ENCODE measurements at regions not wholly inside any gene's neighbourhood (a gene's known extent, or its start where the extent isn't known, plus 50 kb on each side); places are given as distances from the start of the nearest gene placed in this dataset.
"Not testable (repeated sequence)": the region's sequence is repeated elsewhere in the genome, so short reads cannot be mapped to it uniquely, and the experiment has no call there.

DNA sequence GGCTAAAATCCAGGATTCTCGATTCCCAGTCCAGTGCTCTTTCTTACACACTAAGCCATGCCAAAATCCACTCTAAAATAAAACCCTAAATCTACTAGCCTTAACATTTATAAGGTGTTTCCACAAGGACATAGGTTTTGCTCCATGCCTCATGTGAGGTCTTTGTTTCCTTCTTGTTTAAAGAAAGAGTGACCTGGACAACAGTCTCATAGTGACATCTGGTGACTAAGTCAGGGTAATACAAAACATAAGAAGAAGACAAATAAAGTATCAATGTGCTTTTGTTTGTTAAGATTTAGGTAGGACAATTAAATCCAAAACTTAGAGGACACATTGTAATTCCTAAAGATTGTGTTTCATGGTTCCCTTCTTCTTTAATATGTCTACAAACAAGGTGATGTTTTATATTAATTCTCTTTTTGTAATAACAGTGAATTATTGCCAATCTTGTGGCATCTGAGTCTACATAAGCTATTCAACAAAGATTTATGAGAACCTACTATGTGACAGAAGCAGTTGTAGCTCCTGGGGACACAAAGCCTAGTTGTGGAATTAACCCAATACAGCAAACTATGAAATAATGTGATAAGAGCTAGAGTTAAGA is 93.0 kb upstream of the TRIM77 start:
- not testable (repeated sequence) for H3K4me3 ChIP-seq, H3K27me3 ChIP-seq, H3K4me1 ChIP-seq, H3K36me3 ChIP-seq, DNase-seq, H3K27ac ChIP-seq, H3K9me3 ChIP-seq
- intact Hi-C loops (cut with DNase I) = loop anchor here (10.0 kb wide), 2 partner anchors 282 to 522 kb away; no protein-coding TSS in a partner anchor
- TF ChIP-seq, protein P1, sequence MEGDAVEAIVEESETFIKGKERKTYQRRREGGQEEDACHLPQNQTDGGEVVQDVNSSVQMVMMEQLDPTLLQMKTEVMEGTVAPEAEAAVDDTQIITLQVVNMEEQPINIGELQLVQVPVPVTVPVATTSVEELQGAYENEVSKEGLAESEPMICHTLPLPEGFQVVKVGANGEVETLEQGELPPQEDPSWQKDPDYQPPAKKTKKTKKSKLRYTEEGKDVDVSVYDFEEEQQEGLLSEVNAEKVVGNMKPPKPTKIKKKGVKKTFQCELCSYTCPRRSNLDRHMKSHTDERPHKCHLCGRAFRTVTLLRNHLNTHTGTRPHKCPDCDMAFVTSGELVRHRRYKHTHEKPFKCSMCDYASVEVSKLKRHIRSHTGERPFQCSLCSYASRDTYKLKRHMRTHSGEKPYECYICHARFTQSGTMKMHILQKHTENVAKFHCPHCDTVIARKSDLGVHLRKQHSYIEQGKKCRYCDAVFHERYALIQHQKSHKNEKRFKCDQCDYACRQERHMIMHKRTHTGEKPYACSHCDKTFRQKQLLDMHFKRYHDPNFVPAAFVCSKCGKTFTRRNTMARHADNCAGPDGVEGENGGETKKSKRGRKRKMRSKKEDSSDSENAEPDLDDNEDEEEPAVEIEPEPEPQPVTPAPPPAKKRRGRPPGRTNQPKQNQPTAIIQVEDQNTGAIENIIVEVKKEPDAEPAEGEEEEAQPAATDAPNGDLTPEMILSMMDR (IDR thresholded peaks at IDR 0.05) = peak in 3 of 4 experiments; percentile 21 to 31 (median 26)
- WGBS, 2 donors = 24 to 50% methylated on average over 1 of the region's 1 CpG

DNA sequence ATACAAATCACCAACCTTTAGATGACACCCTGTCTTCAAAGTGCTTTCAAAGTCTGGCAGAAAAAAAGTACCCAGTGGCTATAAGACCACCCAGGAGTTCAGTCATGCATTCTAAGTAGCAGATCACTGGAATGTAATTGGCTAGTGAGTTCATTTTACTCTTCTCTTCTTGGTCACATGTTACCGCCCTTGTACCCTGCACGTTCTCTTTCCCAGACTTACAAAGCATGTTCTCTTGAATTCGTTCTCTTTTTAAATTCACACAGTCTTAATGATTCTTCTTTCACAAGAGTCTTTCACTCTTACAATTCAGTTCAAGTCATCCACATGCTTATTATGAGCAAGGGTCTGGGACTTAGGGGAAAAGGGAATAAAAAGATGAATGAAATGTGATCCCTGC is 89.4 kb upstream of the TRIM77 start:
- H3K4me1 ChIP-seq; H3K36me3 ChIP-seq; DNase-seq; H3K27me3 ChIP-seq; H3K27ac ChIP-seq; H3K9me3 ChIP-seq; H3K4me3 ChIP-seq; intact Hi-C loops (cut with DNase I): not testable (repeated sequence)
- WGBS, 2 donors = 83 to 86% methylated on average over 3 of the region's 3 CpGs

DNA sequence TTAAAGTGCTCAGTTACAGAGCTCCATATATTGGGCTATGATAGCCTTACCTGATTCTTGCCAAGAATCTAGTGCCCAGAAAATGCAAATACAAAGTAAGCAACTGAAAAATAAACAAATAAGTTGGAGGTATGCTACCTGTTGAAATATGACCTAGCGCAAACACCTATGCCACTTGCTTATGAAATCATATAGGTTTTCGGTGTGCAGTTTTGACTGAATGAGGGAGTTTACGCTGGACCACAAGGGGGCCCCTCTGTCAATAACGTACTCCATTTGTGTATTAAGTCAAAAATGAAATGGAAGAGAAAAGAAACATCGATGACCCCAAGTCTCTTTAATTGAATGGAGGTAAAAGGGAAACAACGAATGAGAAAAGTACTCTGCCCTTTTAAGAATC is 84.9 kb upstream of the TRIM77 start:
- TF ChIP-seq POLR2AphosphoS5 (IDR thresholded peaks at IDR 0.05) (no peak), EP300 (IDR thresholded peaks at IDR 0.05) (no peak), POLR2A (IDR thresholded peaks at IDR 0.05) (no peak)
- TF ChIP-seq, protein P1 (IDR thresholded peaks at IDR 0.05) = no peak
- WGBS, 2 donors = 83 to 85% methylated on average over 6 of the region's 6 CpGs
- no peaks in the 10 kb centered on the region for H3K27me3 ChIP-seq
- DNase-seq = no peak
- no peak overlapping the region for H3K27ac ChIP-seq
- H3K4me3 ChIP-seq = no peak overlapping the region
- no peaks in the 10 kb centered on the region for H3K4me1 ChIP-seq
- intact Hi-C loops (cut with DNase I) = no loop called here
- no peaks in the 10 kb centered on the region for H3K36me3 ChIP-seq
- H3K9me3 ChIP-seq = no peaks in the 10 kb centered on the region

DNA sequence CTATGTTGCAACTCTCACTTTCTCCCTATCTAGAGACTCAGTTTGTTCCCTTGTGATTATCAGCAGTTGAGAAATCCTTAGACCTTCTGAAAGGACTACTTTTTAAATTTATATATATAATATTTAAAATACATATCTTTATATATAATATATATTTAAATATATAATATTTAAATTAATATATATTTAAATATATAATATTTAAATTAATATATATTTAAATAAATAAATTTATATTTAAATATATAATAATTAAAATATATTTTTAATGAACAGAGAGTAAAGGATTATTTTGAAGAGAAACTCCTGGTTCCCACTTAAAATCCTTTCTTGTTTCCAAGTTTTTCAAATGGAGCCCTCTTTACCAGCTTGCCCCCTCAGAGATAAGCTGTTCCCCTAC is 83.7 kb upstream of the TRIM77 start:
- TF ChIP-seq POLR2AphosphoS5 (IDR thresholded peaks at IDR 0.05) = no peak
- no peak for TF ChIP-seq EP300 (IDR thresholded peaks at IDR 0.05)
- TF ChIP-seq, protein P1 (IDR thresholded peaks at IDR 0.05) = no peak
- no peak for TF ChIP-seq POLR2A (IDR thresholded peaks at IDR 0.05)
- Histone ChIP-seq H3K4me1 (no peaks in the 10 kb centered on the region), H3K9me3 (no peaks in the 10 kb centered on the region), H3K27ac (no peak overlapping the region), H3K4me3 (no peak overlapping the region), H3K27me3 (no peaks in the 10 kb centered on the region), H3K36me3 (no peaks in the 10 kb centered on the region)
- intact Hi-C loops (cut with DNase I) = no loop called here
- DNase-seq = no peak

DNA sequence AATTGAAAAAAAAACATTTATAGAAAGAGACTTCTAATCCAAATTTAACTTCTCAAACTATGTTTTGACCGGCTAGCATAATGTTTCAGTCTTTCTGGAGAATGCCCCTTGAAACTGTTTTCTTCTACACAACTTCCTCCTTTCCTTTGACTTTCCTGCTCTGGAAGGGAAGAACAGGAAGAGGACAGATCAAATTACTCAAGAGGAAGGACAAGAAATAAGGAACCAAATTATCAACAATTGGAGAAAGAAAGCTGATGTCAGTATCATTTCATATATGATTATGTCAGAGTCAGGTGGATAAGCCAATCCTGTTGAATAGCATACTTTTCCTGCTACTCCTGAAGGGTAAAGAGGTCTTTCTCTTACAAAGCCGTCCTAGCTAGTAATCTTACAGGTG is 83.2 kb upstream of the TRIM77 start:
- H3K9me3 ChIP-seq; intact Hi-C loops (cut with DNase I); H3K4me1 ChIP-seq; DNase-seq; H3K27me3 ChIP-seq; H3K4me3 ChIP-seq; H3K36me3 ChIP-seq; H3K27ac ChIP-seq: not testable (repeated sequence)
- WGBS, 2 donors = 78 to 85% methylated on average over 2 of the region's 2 CpGs

DNA sequence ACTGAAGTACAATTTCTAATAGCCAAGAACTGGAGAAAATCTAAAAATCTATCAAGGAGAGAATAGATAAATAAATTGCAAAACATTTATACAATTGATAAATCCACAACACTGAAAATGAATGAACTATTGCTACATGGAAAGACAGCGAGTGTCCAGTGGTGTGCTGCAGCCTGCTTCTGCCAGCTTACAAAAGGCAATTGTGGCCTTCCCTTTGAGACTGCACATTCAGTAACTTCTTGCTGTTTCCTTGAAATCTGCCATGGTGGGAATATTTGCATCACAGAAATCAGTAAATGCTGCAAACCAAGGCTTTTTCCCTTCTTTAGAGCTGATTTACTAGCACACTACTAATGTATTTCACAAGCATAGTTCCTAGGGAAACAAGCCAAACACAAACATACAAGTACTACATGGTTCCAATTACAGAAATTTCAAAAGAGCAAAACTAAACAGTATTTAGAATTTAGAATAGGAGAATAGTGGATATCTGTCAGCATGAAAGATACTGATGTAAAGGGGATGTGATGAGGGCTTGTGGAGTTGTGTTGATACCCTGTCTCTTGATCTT is 76.9 kb upstream of the TRIM77 start:
- Histone ChIP-seq H3K27ac (no peak overlapping the region), H3K4me1 (no peaks in the 10 kb centered on the region)
- intact Hi-C loops (cut with DNase I) = no loop called here

DNA sequence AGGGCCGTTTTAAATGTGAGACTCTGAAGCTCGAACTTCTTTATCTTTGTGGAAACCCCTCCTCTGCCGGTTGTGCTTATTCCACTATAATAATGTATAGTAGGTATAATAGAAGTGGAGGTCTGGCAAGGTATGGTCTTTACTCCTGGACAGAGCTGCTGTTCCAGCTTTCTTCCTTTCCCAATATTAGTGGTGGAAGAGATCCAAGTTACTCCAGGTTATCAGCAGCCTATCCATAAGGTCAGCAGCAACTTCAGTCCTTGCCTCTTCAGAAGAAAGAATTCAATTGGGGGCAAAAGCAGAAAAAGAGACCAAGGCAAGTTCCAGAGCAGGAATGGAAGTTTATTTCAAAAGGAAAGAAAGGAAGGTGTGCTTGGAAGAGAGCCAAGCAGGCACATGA is 69.3 kb upstream of the TRIM77 start:
- H3K27ac ChIP-seq; DNase-seq; H3K4me1 ChIP-seq; H3K36me3 ChIP-seq; intact Hi-C loops (cut with DNase I); H3K9me3 ChIP-seq; H3K27me3 ChIP-seq; H3K4me3 ChIP-seq: not testable (repeated sequence)
- 70 to 77% methylated on average over 3 of the region's 3 CpGs for WGBS, 2 donors

More for the DNA sequence above, 76.9 kb upstream of the TRIM77 start:
- 80 to 89% methylated on average over 1 of the region's 1 CpG for WGBS, 2 donors
- TF ChIP-seq POLR2AphosphoS5 (IDR thresholded peaks at IDR 0.05) (no peak), POLR2A (IDR thresholded peaks at IDR 0.05) (no peak), EP300 (IDR thresholded peaks at IDR 0.05) (no peak)
- TF ChIP-seq, protein P1 (IDR thresholded peaks at IDR 0.05) = no peak
- Histone ChIP-seq H3K9me3 (no peaks in the 10 kb centered on the region), H3K36me3 (no peaks in the 10 kb centered on the region), H3K4me3 (no peak overlapping the region), H3K27me3 (no peaks in the 10 kb centered on the region)
- no peak for DNase-seq

DNA sequence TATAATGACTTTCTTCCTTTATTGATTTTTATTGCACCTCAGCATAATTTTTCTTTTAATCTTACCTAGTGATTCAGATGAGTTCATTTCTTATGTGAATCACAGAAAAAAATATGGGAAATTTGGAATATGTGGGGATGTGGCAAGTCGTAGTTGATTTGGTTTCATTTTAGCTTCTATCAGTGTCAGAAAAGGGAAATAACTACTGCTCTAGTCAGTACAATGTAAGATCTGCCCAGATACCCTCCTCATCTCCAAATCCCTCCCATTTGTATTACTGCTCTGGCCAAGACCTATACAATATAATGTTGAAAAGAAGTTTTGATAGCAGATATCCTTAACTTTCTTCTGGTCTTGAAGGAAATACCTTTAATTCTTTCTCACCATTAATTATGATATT is 61.9 kb upstream of the TRIM77 start:
- WGBS, 2 donors = 12 to 43% methylated on average over 1 of the region's 1 CpG
- H3K27me3 ChIP-seq; H3K36me3 ChIP-seq; H3K9me3 ChIP-seq; H3K4me3 ChIP-seq; H3K27ac ChIP-seq; DNase-seq; intact Hi-C loops (cut with DNase I); H3K4me1 ChIP-seq: not testable (repeated sequence)

DNA sequence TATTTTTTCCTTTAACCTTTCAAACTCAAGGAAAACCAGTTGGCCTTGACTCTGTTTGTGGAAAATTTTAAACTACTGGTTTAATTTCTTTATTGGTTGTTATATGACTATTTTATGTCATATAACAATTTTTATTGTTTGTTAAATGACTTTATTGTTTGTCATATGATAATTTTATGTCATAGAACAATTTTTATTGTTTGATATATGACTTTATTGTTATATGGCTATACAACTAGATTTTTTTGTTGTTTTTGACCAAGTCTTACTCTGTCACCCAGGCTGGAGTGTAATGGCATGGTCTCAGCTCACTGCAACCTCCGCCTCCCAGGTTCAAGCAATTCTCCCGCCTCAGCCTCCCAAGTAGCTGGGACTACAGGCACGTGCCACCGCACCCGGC is 61.1 kb upstream of the TRIM77 start:
- DNase-seq; H3K36me3 ChIP-seq; H3K4me3 ChIP-seq; H3K9me3 ChIP-seq; H3K27me3 ChIP-seq; H3K27ac ChIP-seq; H3K4me1 ChIP-seq; intact Hi-C loops (cut with DNase I): not testable (repeated sequence)
- WGBS, 2 donors = 16 to 61% methylated on average over 5 of the region's 5 CpGs
